Inflammatory macrophage (primary cell): ENCODE measurements at regions not wholly inside any gene's neighbourhood (a gene's known extent, or its start where the extent isn't known, plus 50 kb on each side); places are given as distances from the start of the nearest gene placed in this dataset.
"Not testable (repeated sequence)": the region's sequence is repeated elsewhere in the genome, so short reads cannot be mapped to it uniquely, and the experiment has no call there.

Experiments
- DNase-seq, 2 donors: peaks; one replicate each; pipeline ENCODE4 v3.0.0-alpha.2; 2020 to 2022

- no peak for DNase-seq
Observed at GRCh38 chr12:13339538-13339937, 143.0 kb downstream of the EMP1 start.

DNA sequence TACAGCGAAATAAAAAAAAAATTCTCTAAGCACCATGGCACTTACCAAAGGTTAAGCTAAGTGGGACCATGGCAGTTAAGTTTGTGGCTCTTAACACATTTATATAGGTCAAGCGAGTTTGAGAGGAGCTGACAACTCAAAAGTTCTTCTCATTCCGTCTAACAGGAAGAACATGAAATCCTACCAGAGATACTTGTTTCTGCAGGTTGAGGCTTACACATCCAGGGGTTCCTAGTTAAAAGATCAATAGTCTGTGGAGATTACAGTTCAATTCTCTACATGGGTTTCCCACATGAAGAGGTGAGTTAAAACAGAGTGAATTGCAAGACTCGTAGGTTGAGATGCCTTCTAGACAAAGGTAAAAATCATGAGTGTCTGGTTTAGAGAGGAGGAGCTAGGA lies 142.6 kb downstream of the EMP1 start:
- no peak for DNase-seq

- no peak for DNase-seq
Observed at GRCh38 chr12:13337791-13338190, 141.3 kb downstream of the EMP1 start.

DNA sequence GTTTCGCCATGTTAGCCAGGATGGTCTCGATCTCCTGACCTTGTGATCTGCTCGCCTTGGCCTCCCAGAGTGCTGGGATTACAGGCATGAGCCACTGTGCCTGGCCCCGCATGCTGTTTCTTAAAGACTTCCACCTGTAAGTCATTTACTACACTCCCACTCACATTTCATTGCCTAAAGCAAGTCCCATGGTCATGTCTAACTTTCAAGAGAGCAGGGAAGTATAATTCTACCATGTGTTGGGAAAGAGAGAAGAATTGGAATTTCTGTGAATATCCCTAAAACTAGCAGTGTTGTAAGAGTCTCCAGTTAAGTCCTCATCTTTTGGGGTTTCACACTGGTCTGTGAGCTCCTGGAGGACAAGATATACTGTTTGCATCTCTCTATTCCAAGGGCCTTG lies 139.7 kb downstream of the EMP1 start:
- DNase-seq = no peak

GRCh38 chr12:13328535-13328934 lies 132.0 kb downstream of the EMP1 start:
- no peak for DNase-seq

DNA sequence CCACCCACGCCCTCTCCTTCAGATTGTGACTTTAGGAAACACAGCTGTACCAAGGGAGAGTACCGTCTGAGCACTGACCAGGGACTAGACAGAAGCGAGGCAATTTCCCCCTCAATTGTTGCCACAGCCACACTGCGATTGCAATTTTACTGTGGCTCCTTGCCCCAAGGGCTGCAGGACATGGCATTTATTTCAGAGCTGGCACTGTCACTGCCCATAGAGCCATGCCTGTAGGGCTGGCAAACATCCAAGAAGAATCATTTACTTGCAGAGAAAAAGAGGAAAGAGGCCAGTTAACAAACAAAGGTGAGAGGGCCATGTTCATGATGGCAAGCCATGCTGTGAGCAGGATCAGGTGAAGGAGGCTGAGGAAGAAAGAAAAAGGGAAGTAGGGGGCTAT lies 129.6 kb downstream of the EMP1 start:
- no peak for DNase-seq

GRCh38 chr12:13325037-13325436 lies 128.5 kb downstream of the EMP1 start:
- DNase-seq = not testable (repeated sequence)

- no peak for DNase-seq
Observed at GRCh38 chr12:13318231-13319015, 121.9 kb downstream of the EMP1 start.

GRCh38 chr12:13316587-13317246 lies 120.2 kb downstream of the EMP1 start:
- DNase-seq = no peak

DNA sequence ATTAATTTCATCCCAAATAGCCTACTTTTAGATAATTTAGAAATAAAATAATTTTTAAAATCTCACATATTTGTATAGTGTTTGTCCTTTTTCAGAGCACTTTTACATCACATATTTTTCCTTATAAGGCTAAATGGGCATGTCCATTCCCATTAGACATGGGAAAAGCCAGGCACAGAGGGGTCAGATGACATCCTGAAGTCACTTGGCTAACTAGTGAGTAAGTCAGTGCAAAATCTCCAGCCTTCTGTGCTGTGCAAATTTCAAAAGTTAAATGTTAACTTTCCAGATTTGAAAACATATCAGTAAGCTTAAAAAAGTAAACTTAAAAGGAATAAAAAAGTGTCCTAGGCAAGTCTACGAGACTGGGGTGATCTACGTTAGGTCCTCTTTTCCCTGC lies 117.4 kb downstream of the EMP1 start:
- DNase-seq = no peak

GRCh38 chr12:13311551-13311950 lies 115.0 kb downstream of the EMP1 start:
- no peak for DNase-seq

- DNase-seq = no peak
Observed at GRCh38 chr12:13307143-13307816, 110.8 kb downstream of the EMP1 start.

DNA sequence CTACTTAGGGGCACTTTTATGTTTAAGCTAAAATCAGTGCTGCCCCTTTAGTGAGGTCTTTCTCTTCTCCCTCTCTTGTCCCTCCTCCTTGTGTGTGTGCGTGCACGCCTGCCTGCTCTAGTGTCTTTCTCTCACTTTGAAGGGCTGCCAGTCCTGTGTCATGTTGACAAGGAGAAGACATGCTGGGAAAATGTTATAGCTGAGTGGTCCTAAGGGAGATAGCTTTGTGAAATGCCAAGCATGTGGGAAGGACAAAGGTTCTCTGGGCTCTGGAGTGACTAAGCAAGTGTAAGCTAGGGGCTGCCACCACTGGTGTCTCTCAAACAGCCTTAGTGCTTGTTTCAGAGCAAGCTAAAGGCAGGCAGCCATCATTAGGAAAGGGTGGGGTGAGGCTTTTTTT lies 108.4 kb downstream of the EMP1 start:
- no peak for DNase-seq

DNA sequence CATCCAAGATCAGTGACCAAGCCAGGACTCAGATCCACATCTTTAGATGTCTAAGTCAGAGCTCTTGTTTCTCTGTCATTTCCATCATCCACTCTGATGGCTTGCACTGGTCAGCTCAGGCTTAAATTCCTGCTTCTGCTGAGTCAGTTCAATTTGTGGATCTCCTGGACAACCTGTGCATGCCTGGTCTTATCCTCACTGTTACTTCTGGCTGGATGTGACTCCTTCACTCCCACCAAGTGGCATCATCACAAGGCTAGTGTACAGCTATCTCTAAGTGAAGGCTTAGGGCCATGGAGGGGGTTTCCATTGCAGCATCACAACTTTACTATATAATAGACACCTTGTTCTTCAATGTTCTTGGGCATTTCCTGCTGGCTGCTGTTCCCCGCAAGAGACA lies 102.9 kb downstream of the EMP1 start:
- no peak for DNase-seq

DNA sequence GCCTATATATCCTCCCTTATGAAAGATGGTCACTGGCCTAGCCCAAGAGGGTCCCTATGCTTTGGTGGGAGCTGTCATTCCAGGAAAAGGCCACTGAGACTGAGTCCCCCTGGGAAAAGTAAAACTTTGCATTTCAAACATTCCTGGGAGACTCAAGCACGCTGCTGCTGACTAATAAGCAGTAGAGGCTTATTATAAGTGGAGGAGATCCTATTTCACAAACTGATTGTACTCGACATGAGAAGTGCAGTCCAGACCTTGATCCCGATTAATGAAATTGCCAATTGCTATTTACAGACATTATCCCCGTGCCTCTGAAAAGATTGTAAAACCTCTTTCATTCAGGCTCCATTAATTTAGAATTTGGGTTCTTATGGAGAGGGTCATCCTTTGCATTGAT lies 96.6 kb downstream of the EMP1 start:
- no peak for DNase-seq

GRCh38 chr12:13289653-13290289 lies 93.2 kb downstream of the EMP1 start:
- DNase-seq = no peak

- DNase-seq = no peak
Observed at GRCh38 chr12:13288937-13289652, 92.6 kb downstream of the EMP1 start.

- no peak for DNase-seq
Observed at GRCh38 chr12:13288501-13288900, 92.0 kb downstream of the EMP1 start.

- DNase-seq = no peak
Observed at GRCh38 chr12:13283867-13284266, 87.3 kb downstream of the EMP1 start.

DNA sequence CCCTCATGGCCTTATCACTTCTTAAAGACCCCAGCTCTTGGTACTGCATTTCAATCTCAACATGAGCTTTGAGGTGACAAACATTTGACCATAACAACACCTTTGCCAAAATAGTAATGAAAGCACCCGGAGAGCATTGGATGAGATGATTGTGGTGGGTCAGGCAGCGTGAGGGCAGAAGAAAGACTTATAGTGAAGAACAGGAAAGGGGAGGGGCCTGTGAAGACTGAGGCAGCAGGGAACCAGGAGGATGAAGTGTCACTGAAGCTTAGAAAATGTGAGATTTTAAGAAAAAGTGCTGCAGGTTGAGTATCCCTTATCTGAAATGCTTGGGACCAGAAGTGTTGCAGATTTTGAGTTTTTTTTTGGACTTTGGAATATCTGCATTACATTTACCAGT lies 86.3 kb downstream of the EMP1 start:
- DNase-seq = no peak

DNA sequence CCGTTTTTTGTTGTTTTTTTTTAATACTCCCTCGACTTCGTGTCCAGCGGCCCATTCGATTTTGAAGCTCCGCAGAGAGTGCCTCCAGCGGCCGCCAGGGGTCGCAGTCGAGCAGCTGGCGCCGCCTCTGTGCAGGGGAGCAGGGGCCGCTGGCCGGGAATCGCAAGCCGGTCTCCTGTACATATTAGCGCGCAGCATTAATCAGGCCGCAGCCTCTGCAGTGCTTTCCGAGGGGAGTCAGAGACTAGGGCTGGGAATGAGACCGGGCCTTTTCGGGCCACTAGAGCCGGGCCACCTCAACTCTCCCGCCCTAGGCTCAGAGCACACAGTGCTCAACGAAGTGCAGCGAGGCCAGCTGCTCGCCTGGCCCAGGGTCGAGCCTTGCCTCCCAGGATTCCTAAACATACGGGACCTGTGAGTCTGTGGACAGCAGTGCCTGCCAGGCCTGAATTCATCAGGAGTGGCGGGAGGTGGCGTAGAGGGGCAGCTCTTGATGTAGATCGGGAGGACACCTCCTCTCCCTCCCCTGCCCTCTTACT lies 81.8 kb downstream of the EMP1 start:
- peak; percentile 29 to 60 for DNase-seq

- no peak for DNase-seq
Observed at GRCh38 chr12:13277293-13277692, 80.8 kb downstream of the EMP1 start.
